Tibial nerve (tissue), 4 donors: ENCODE measurements at regions not wholly inside any gene's neighbourhood (a gene's known extent, or its start where the extent isn't known, plus 50 kb on each side); places are given as distances from the start of the nearest gene placed in this dataset.

Source experiments
- EP300 ChIP-seq, 2 donors: sonication (generic); formaldehyde crosslinking; IDR thresholded peaks; one replicate each; pipeline ENCODE4 v1.6.1; 2017; ENCODE audit warnings: antibody characterized with exemption in 2 of 2, mild to moderate bottlenecking in 1 of 2
- POLR2A ChIP-seq, 2 donors: fragments of 450-650 bp; IDR thresholded peaks; one replicate each; pipeline ENCODE4 v1.6.1; 2017; ENCODE audit warnings: antibody characterized with exemption in 2 of 2, mild to moderate bottlenecking in 2 of 2, moderate library complexity in 2 of 2
- TF ChIP-seq, protein P1 (sequence below), 5 experiments: fragments of 200-600 bp in 3 of 5; fragments of 450-650 bp in 2 of 5; sonication (generic) in 3 of 5; IDR thresholded peaks; one replicate each; pipeline ENCODE4 v1.5.1; 2016 to 2019; ENCODE audit warnings: antibody characterized with exemption in 5 of 5, mild to moderate bottlenecking in 3 of 5, moderate library complexity in 2 of 5

DNA sequence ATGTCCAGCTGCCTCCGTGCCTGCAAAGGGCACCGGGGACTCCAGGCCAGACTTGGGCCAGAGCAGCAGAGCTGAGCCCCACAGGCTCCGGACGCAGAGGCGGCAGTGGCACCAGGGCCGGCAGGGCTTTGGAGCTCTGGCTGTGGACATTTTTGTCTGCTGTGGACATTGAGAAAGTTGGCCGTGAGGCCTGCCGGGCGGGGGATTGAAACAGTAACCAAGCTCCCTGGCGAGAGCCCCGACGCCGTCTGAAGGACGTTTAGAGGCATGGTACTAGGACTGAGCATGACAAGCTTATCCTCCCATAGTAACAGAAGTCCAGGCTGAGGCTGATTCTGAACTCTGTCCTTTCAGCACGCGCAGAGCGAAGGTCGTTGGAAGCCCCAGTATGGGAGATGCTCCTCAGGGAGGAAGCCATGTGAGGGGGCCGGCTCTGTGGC, 323.8 kb downstream of the AMY1C start:
- TF ChIP-seq EP300 (IDR thresholded peaks at IDR 0.05) (no peak), POLR2A (IDR thresholded peaks at IDR 0.05) (no peak)
- TF ChIP-seq, protein P1, sequence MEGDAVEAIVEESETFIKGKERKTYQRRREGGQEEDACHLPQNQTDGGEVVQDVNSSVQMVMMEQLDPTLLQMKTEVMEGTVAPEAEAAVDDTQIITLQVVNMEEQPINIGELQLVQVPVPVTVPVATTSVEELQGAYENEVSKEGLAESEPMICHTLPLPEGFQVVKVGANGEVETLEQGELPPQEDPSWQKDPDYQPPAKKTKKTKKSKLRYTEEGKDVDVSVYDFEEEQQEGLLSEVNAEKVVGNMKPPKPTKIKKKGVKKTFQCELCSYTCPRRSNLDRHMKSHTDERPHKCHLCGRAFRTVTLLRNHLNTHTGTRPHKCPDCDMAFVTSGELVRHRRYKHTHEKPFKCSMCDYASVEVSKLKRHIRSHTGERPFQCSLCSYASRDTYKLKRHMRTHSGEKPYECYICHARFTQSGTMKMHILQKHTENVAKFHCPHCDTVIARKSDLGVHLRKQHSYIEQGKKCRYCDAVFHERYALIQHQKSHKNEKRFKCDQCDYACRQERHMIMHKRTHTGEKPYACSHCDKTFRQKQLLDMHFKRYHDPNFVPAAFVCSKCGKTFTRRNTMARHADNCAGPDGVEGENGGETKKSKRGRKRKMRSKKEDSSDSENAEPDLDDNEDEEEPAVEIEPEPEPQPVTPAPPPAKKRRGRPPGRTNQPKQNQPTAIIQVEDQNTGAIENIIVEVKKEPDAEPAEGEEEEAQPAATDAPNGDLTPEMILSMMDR (IDR thresholded peaks at IDR 0.05) = no peak
